Neural progenitor cell (in vitro differentiated cells): ENCODE measurements at regions not wholly inside any gene's neighbourhood (a gene's known extent, or its start where the extent isn't known, plus 50 kb on each side); places are given as distances from the start of the nearest gene placed in this dataset.

ENCODE experiments used
- DNase-seq: peaks from one replicate; pipeline ENCODE4 v3.0.0-alpha.2; 2016; ENCODE audit warnings: low spot score
- H2AFZ ChIP-seq: fragments of 200-600 bp; sonication (generic); replicated peaks from 2 replicates; pipeline ENCODE4 v1.6.1; 2016; ENCODE audit warnings: antibody characterized with exemption
- H3F3A ChIP-seq: fragments of 200-600 bp; sonication (generic); 2 replicates; pipeline ENCODE4 v1.6.1; 2016; ENCODE audit warnings: antibody characterized with exemption, low read depth
- H3K27ac ChIP-seq: fragments of 200-600 bp; sonication (generic); 2 replicates; pipeline ENCODE4 v1.5.1; 2016; ENCODE audit warnings: mild to moderate bottlenecking
- H3K27me3 ChIP-seq: fragments of 200-600 bp; sonication (generic); 2 replicates; pipeline ENCODE4 v1.6.1; 2016; ENCODE audit warnings: mild to moderate bottlenecking, moderate library complexity
- H3K36me3 ChIP-seq: fragments of 200-600 bp; sonication (generic); 2 replicates; pipeline ENCODE4 v1.5.1; 2016
- H3K4me1 ChIP-seq: fragments of 200-600 bp; sonication (generic); 2 replicates; pipeline ENCODE4 v1.6.1; 2016; ENCODE audit warnings: mixed run types
- H3K4me2 ChIP-seq: fragments of 200-600 bp; sonication (generic); 2 replicates; pipeline ENCODE4 v1.6.1; 2016
- H3K4me3 ChIP-seq: fragments of 200-600 bp; sonication (generic); 2 replicates; pipeline ENCODE4 v1.5.1; 2016
- H3K79me2 ChIP-seq: fragments of 200-600 bp; sonication (generic); 2 replicates; pipeline ENCODE4 v1.6.1; 2016; ENCODE audit warnings: low read depth
- H3K9ac ChIP-seq: fragments of 200-600 bp; sonication (generic); 2 replicates; pipeline ENCODE4 v1.6.1; 2016
- H3K9me3 ChIP-seq: fragments of 200-600 bp; sonication (generic); 2 replicates; pipeline ENCODE4 v1.5.1; 2016; ENCODE audit warnings: low read depth
- H4K20me1 ChIP-seq: fragments of 200-600 bp; sonication (generic); 2 replicates; pipeline ENCODE4 v1.6.1; 2016; ENCODE audit warnings: low read depth
- H3K27ac Mint-ChIP-seq: 3 replicates; pipeline ENCODE4 v1.8.0; 2021; ENCODE audit warnings: mixed read lengths
- H3K27me3 Mint-ChIP-seq: 2 replicates; pipeline ENCODE4 v1.8.0; 2022; ENCODE audit warnings: low read depth, mild to moderate bottlenecking, inconsistent platforms, moderate library complexity, mixed read lengths; ENCODE audit not compliant: insufficient read depth
- H3K36me3 Mint-ChIP-seq: 3 replicates; pipeline ENCODE4 v1.8.0; 2021; ENCODE audit warnings: mixed read lengths
- H3K4me1 Mint-ChIP-seq: 3 replicates; pipeline ENCODE4 v1.8.0; 2021; ENCODE audit warnings: mixed read lengths
- H3K4me3 Mint-ChIP-seq: 3 replicates; pipeline ENCODE4 v1.8.0; 2021; ENCODE audit warnings: mild to moderate bottlenecking, moderate library complexity, mixed read lengths
- H3K9me3 Mint-ChIP-seq: 3 replicates; pipeline ENCODE4 v1.8.0; 2020; ENCODE audit warnings: mixed read lengths
- EZH2 ChIP-seq: fragments of 200-600 bp; sonication (generic); IDR thresholded peaks from 2 replicates; pipeline ENCODE4 v1.6.1; 2017; ENCODE audit warnings: antibody characterized with exemption, mild to moderate bottlenecking, moderate library complexity
- EZH2phosphoT487 ChIP-seq: fragments of 200-600 bp; sonication (generic); IDR thresholded peaks from 2 replicates; pipeline ENCODE4 v1.6.1; 2017; ENCODE audit warnings: antibody characterized with exemption
- TF ChIP-seq, protein P1 (sequence below): fragments of 200-600 bp; sonication (generic); IDR thresholded peaks from 2 replicates; pipeline ENCODE4 v1.5.1; 2017; ENCODE audit warnings: antibody characterized with exemption, mild to moderate bottlenecking

DNA sequence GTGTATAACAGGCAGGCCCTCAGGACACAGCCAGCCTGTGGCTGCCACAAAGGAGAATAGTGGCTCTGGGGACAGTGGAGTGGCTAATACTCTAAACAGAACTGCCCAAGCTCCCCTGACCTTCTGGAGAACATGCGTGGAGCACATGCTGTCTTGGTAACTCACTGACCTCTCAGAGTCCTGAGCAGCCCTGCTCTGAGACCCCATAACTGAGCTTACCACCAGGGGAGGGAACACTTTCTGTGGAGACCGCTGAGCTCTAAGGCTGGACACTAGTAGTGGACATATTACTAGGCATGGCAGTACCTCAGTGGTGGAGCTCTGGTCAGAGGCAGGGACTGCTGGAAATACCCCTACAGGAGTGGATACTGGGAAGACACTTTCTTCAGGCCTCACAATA is 60.2 kb upstream of the SPTLC1 start:
- Histone ChIP-seq H3K27ac (no peak overlapping the region), H3K4me3 (no peak overlapping the region), H3K4me2 (no peak overlapping the region), H3K27me3 (no peaks in the 10 kb centered on the region), H3K36me3 (no peaks in the 10 kb centered on the region), H4K20me1 (no peaks in the 10 kb centered on the region), H3K9me3 (peaks cover 3% of the 10 kb centered on the region), H3F3A (no peaks in the 10 kb centered on the region), H3K4me1 (peaks cover 9% of the 10 kb centered on the region), H3K79me2 (no peaks in the 10 kb centered on the region), H2AFZ (no peak overlapping the region), H3K9ac (no peak overlapping the region)
- TF ChIP-seq, protein P1, sequence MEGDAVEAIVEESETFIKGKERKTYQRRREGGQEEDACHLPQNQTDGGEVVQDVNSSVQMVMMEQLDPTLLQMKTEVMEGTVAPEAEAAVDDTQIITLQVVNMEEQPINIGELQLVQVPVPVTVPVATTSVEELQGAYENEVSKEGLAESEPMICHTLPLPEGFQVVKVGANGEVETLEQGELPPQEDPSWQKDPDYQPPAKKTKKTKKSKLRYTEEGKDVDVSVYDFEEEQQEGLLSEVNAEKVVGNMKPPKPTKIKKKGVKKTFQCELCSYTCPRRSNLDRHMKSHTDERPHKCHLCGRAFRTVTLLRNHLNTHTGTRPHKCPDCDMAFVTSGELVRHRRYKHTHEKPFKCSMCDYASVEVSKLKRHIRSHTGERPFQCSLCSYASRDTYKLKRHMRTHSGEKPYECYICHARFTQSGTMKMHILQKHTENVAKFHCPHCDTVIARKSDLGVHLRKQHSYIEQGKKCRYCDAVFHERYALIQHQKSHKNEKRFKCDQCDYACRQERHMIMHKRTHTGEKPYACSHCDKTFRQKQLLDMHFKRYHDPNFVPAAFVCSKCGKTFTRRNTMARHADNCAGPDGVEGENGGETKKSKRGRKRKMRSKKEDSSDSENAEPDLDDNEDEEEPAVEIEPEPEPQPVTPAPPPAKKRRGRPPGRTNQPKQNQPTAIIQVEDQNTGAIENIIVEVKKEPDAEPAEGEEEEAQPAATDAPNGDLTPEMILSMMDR = no peak
- TF ChIP-seq EZH2 (no peak), EZH2phosphoT487 (no peak)
- Mint-ChIP-seq H3K4me1 (peaks cover 2% of the 10 kb centered on the region), H3K9me3 (peaks cover 22% of the 10 kb centered on the region), H3K4me3 (no peak overlapping the region), H3K27ac (no peak overlapping the region), H3K27me3 (peaks cover 3% of the 10 kb centered on the region), H3K36me3 (peaks cover 2% of the 10 kb centered on the region)
- no peak for DNase-seq

DNA sequence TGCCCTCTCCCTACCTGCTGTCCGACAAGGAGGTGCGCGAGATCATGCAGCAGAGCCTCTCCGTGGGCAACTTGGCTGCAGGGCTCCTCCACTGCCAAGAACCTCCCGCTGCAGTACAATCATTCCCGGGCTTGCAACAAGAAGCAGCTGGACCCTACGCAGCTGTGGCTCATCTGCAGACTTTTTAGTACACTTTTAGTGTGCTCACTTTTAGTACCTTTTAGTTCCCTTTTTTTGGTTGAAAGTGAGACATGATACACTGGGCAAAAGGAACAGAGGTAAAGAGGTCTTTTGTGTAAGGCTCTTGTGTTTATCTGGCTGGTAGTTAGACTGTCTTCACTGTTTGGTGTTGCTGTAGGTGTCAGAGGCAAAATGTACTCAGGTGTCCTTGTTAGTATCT is 58.1 kb upstream of the SPTLC1 start:
- H3K36me3 ChIP-seq = no peaks in the 10 kb centered on the region
- Mint-ChIP-seq H3K36me3 (peaks cover 2% of the 10 kb centered on the region), H3K9me3 (peaks cover 19% of the 10 kb centered on the region), H3K27me3 (no peaks in the 10 kb centered on the region), H3K4me3 (no peak overlapping the region), H3K27ac (no peak overlapping the region), H3K4me1 (peaks cover 2% of the 10 kb centered on the region)
- H3F3A ChIP-seq = no peaks in the 10 kb centered on the region
- H3K27ac ChIP-seq = no peak overlapping the region
- peaks cover 9% of the 10 kb centered on the region for H3K4me1 ChIP-seq
- H2AFZ ChIP-seq = no peak overlapping the region
- no peaks in the 10 kb centered on the region for H3K79me2 ChIP-seq
- no peak overlapping the region for H3K4me3 ChIP-seq
- H3K27me3 ChIP-seq = no peaks in the 10 kb centered on the region
- no peak overlapping the region for H3K9ac ChIP-seq
- H3K4me2 ChIP-seq = no peak overlapping the region
- peaks cover 3% of the 10 kb centered on the region for H3K9me3 ChIP-seq
- H4K20me1 ChIP-seq = no peaks in the 10 kb centered on the region
- DNase-seq = no peak
- TF ChIP-seq, protein P1 = no peak
- no peak for TF ChIP-seq EZH2phosphoT487
- TF ChIP-seq EZH2 = no peak

DNA sequence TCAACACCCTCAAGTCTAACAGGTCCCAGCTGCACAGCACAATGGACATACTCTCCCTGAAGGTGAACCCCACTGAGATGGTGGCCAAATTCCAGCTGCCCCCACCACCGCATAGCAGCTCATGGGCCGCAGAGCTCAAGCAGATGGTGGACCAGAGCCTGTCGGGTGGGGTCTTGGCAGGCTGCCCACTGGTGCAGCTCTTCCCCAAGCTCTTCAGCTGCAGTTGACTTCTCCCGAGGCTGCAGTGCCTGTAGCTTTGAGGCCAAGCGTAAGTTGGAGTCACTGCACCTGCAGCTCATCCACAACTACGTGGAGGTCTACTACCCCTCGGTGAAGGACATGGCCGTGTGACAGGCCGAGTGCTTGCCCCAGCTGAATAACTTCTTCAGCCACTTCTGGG is 56.6 kb upstream of the SPTLC1 start:
- Histone ChIP-seq H3K9ac (no peak overlapping the region), H3K9me3 (peaks cover 3% of the 10 kb centered on the region), H3K36me3 (no peaks in the 10 kb centered on the region), H3K27me3 (no peaks in the 10 kb centered on the region), H3K27ac (no peak overlapping the region), H2AFZ (no peak overlapping the region), H3K79me2 (no peaks in the 10 kb centered on the region), H3F3A (no peaks in the 10 kb centered on the region), H4K20me1 (no peaks in the 10 kb centered on the region), H3K4me3 (no peak overlapping the region), H3K4me1 (peaks cover 5% of the 10 kb centered on the region), H3K4me2 (no peak overlapping the region)
- no peak for TF ChIP-seq EZH2phosphoT487
- TF ChIP-seq, protein P1 = no peak
- TF ChIP-seq EZH2 = no peak
- H3K27ac Mint-ChIP-seq = no peak overlapping the region
- H3K27me3 Mint-ChIP-seq = peaks cover 2% of the 10 kb centered on the region
- H3K4me3 Mint-ChIP-seq = no peak overlapping the region
- no peak for DNase-seq
- H3K36me3 Mint-ChIP-seq = peaks cover under 1% of the 10 kb centered on the region
- peaks cover 19% of the 10 kb centered on the region for H3K9me3 Mint-ChIP-seq
- H3K4me1 Mint-ChIP-seq = peaks cover under 1% of the 10 kb centered on the region

DNA sequence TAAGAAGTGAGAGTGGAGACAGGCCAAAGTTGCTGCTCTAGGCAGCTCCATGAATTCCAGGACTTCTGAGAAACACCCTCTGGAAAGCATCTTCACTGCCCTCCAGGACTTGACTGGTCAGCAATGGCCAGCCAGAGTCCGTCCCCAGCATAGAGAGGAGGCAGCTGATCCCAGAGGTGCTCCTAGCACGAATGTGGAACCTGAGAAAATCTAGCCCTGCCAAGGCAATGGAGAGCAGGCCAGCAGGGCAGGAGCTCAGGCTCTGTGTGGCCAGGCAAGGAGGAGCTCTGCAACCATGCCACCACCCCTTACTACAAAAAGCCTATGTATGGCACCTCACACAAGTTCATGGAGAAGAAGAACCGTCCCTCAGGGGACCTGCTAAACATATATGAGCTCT is 56.1 kb upstream of the SPTLC1 start:
- Mint-ChIP-seq H3K27me3 (peaks cover 2% of the 10 kb centered on the region), H3K27ac (no peak overlapping the region), H3K36me3 (no peaks in the 10 kb centered on the region), H3K4me1 (no peaks in the 10 kb centered on the region), H3K9me3 (peaks cover 19% of the 10 kb centered on the region), H3K4me3 (no peak overlapping the region)
- H3K9ac ChIP-seq = no peak overlapping the region
- H3K4me1 ChIP-seq = no peaks in the 10 kb centered on the region
- H3K9me3 ChIP-seq = peaks cover 3% of the 10 kb centered on the region
- no peaks in the 10 kb centered on the region for H3K27me3 ChIP-seq
- H3K36me3 ChIP-seq = no peaks in the 10 kb centered on the region
- H3K4me2 ChIP-seq = no peak overlapping the region
- H2AFZ ChIP-seq = no peak overlapping the region
- no peak overlapping the region for H3K27ac ChIP-seq
- TF ChIP-seq EZH2phosphoT487 (no peak), EZH2 (no peak)
- TF ChIP-seq, protein P1 = no peak
- H3F3A ChIP-seq = no peaks in the 10 kb centered on the region
- H4K20me1 ChIP-seq = no peaks in the 10 kb centered on the region
- no peak overlapping the region for H3K4me3 ChIP-seq
- DNase-seq = no peak
- no peaks in the 10 kb centered on the region for H3K79me2 ChIP-seq
